GM21576 (cell line): ENCODE measurements at regions not wholly inside any gene's neighbourhood (a gene's known extent, or its start where the extent isn't known, plus 50 kb on each side); places are given as distances from the start of the nearest gene placed in this dataset.
"Not testable (repeated sequence)": the region's sequence is repeated elsewhere in the genome, so short reads cannot be mapped to it uniquely, and the experiment has no call there.

Experiments
- ATAC-seq: cut with Tn5 transposase; IDR thresholded peaks from one replicate; pipeline ENCODE4 v1.9.1; 2021; ENCODE audit warnings: mild to moderate bottlenecking, moderate library complexity; ENCODE audit not compliant: unreplicated experiment

DNA sequence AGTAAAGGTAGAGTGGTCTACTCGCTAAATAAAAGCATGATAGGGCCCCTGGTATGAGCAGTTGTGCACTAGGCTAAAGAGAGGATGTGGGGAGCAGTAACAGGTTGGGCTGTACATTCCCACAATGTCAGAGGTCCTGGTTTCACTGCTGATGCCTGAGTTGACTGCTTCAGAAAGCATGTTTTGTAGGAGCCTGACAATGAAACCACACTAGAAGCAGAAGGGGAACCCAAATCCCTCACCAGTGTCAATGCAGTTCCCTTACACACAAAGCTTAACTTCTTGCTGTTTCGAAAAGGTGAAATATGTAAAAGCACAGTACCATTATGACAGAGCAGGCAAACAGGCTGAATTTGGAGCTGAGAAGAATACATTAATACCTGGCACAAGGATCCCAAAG is 291.7 kb upstream of the KYNU start:
- ATAC-seq = peak; percentile 86

DNA sequence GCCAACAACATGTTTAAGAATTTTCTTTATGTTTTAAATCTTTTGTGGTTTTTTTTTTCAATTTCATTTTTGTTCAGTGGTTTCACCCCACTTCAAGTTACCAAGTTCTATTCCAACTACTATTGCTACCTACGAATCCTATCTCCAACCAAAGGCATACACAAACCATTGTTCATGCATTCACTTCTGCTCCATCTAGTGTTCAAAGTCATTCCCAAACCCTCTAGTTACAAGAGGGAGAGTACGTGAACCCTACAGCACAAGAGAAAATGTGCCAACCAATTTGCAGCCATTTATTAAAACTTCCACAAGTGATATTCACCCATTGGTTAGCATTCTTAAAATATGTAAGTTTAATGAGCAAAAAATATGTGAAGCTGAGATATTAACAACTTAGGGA is 295.1 kb upstream of the KYNU start:
- ATAC-seq = no peak

DNA sequence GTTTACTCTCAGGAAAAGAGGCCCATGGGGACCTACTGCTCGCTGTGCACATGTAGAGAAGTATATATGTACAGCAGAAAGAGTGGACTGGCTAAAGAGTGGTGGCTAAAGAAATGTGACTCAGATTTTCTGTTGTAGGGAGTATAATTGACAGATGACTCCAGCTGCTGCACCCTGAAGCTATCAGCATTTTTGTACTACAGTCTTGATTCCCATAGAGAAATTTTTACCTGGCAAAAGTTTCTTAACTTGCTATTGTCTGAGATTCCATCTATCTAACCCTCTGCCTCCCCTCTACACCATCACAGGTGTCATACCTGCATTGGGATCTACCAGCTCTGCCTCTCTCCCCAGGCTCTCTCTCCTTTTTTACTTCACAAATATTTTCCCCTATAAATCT is 296.0 kb upstream of the KYNU start:
- ATAC-seq = no peak

DNA sequence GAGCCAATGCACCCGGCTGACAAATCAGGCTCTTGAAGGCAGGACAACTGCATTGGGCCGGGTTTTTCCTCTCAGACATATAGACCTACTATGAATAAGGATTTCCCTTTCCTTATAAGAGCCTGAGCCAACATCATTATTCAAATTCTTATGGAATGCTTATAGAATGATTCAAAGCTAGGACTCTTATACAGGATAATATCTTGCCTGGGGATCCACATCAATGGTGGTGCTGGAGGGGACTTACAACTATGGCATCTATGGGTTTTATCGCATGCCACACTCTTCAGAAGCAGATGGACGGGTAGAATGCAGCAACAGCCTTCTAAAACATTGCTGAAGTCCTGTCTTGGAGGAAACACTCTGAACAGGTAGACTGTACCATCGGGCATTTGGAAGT is 296.8 kb upstream of the KYNU start:
- ATAC-seq = no peak

DNA sequence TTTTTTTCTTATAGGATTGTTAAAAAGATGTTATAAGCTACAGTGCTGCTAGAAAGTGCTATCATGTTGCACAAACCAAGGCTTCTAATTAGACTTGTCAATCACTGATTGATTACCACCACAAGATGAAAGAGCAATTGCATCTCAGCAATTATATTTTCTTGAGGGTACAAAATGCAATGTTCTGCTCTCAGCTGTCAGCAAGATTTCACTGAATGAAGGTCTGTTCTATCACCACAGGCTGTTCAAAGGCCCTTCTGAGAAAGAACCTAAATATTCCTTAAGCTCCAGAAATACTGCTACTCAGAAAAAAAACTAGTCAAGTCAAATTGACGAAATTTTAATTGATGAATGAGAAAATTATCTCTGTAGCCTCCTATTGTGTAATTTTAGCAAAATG is 301.9 kb upstream of the KYNU start:
- no peak for ATAC-seq

DNA sequence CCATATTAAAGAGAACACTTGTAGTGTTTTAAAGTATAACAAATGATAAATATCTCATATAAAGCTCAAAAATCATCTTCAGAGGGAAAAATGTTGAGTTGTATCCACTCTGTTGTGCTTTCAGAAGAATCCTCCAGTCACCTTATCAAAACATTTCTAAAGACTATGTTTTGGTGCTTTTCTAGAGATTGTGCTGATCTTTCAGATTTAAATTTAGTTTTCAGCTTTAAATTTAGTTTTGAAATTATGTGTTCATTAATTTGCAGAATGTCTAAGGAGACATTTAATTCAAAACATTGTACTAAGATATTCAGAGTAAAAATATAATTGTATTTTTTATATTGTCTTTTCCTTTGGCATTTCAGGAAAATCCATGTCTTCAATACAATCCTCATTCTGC is 303.1 kb upstream of the KYNU start:
- no peak for ATAC-seq

DNA sequence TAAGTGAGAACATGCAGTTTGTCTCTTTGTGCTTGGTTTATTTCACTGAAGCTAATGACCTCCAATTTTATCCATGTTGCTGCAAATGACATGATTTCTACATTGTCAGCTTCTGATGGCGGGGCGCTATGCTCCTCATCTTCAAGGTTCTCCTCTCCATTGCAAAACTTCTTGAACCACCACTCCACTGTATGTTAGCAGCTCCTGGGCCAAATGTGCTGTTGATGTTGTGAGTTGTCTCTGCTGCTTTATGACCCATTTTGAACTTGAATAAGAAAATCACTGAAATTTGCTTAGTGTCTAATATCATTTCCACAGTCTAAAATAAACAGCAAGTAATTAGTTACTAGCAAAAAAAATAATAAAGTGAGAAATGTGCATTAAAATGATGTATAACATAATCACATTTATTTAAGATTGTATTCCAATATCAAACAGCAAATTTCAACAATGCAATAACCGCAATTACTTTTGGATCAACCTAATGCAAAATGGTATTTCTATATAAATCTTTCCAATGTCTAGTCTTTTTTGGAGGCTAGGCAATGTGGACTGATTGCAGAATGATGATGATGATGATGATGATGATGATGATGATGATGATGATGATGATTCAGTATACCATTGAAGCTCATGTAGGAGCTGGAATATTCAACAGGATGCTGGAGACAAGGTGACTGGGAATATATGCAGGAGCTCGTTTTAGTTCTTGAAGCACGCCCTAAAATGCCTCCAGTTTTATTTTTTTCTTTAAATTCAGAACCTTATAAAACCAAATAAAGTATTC is 304.9 kb upstream of the KYNU start:
- ATAC-seq = no peak

DNA sequence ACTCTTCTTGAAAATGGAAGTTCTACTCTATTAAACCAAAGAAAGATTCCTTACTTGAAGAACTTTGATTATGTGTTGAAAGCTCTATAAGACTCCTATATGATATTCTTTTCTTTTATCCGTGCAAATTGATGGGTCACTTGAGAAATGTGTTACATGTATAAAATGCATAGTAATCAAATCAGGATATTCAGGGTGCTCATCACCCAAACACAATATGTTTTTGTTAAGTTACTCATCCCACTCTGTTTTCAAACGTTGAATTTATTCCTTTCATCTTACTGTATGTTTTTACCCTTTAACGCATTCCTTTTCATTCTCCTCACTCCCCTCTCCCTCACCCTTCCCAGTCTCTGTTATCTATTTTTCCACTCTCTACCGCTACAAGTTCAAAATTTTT is 305.5 kb upstream of the KYNU start:
- ATAC-seq = no peak

DNA sequence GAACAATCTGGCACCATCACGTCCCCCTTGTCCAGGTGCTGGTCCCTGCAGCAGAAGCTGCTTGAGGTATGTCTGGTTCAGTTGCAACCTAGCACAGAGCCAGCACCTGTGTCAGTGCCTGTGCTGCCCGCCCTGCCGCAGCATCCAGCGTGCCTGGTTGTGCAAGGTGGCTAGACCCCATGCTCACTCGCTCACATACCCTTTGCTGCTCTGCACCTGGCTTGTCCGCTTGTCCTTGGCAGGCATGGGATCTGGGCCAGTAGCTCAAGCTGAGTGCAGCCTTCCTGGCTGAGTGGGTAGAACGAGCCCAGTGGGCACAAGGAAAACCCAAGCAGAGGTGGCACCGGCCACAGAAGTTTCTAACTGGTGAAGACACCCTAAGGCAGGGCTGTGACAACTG is 314.6 kb upstream of the KYNU start:
- ATAC-seq = no peak

DNA sequence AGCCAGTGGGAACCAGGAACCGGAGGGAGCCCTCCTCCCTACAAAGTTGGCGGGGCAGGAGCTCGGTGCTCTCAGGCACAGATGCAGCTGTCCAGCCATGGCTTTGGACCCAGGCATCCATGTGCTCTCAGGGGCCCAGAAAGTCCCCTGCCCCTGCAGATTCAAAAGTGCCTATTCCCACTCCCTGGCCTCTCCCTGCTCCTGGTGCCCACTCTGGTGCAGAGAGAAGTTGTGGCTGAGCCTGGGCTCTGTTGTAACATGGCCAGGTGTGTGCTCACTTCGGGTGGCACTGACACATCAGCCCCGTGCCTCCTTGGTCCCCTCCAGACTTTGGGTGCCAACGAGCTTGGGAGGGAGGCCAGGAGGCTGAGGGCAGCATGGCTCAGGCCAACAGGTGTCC is 315.8 kb upstream of the KYNU start:
- ATAC-seq = no peak

DNA sequence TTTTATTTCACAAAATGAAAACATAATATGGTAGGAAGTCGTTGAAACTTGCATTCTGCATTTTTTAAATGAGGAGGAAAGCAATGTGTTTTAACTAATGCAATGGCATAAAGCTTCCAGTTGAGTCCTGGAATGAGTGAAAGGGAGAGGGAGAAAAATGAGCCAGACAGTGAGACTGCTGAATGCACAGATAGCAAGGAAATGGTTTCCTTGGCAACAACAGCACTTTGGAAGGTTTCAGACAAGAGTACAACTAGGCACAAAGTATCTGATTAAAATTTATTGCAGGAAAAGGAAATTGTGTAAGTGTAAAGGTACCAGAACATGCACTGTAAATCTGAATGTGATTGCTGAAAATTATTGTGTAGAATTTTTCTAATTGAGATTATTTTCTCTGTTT is 320.1 kb upstream of the KYNU start:
- ATAC-seq = no peak

DNA sequence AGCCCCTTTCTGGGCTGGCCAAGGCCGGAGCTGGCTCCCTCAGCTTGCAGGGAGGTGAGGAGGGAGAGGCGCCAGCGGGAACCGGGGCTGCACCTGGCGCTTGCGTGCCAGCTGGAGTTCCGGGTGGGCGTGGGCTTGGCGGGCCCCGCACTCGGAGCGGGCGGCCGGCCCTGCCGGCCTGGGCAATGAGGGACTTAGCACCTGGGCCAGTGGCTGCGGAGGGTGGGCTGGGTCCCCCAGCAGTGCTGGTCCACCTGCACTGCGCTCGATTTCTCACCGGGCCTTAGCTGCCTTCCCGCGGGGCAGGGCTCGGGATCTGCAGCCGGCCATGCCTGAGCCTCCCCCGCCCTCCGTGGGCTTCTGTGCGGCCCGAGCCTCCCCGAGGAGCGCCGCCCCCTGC is 331.5 kb upstream of the KYNU start:
- not testable (repeated sequence) for ATAC-seq

DNA sequence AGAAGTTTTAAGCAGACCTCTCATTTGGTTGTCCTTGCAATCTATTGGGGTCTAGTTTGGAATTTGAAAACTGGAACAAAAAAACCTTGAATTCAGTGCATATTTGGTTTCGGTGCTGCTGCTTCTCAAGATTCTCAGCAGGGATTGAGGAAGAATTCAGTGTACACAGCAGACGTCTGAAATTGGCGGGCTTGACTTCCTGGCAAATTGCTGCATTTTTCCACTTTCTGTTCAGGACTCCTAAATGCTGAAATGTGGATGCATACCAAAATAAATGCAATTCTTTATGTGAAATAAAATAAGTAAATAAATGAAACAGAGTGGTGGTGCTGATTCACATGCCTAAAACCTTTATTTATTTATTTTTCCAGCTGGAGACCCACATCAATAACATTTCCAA is 332.4 kb upstream of the KYNU start:
- no peak for ATAC-seq

DNA sequence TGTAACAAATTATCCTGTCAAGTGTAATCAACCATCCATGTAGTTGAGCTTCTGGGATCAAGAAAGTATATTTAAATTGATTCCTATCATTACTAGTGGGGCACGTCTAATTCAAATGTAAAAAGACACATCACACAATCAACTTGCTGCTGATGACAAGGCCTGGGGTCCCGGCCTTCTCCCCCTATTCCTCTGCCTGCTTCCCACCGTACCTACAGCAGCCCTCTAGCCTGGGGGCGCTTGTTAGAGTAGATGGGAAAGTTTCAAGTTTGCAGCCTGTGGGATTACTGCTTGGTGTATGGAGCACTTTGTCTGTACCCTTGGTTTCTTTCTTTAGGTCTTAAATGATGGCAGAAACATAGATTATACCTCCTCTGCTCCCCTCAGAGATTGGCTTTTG is 333.3 kb upstream of the KYNU start:
- ATAC-seq = no peak

DNA sequence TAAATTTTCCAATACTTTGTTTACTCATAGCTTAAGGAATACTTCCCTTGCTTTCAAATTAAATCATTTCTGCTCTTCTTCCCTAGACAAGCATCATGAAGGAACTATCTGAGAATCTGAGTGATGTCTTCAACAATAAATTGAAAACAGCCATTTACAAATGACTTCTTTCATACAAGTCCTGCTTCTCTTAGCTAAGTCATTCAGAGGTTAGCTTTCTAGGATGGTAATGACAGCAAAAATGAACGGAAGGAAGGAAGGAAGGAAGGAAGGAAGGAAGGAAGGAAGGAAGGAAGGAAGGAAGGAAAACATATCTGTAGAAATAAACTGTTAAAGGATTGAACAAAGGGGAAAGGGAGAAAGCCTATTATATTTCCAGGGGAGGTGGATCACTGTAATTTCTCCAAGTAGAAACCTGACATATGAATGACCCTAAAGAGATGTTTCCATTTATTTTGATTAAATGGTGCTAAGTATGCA is 335.0 kb upstream of the KYNU start:
- ATAC-seq = no peak

DNA sequence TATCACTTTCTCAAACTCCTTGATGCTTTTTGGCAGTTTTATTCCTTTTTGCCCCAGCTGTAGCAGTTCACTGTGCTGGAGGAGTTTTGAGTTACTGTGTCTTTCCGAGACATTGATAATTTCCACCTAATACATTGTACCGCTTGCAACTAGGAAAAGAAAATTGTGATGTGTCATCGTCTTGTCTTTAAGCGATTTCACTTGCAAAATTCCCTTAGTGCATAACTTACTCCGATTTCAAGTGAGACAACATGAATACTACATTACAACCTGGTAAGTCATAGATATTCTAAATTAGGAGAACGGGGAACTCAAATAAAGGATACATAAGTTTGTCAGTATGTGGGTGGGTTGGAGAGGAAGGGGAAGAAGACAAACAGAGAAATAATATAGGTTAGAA is 340.5 kb upstream of the KYNU start:
- no peak for ATAC-seq

DNA sequence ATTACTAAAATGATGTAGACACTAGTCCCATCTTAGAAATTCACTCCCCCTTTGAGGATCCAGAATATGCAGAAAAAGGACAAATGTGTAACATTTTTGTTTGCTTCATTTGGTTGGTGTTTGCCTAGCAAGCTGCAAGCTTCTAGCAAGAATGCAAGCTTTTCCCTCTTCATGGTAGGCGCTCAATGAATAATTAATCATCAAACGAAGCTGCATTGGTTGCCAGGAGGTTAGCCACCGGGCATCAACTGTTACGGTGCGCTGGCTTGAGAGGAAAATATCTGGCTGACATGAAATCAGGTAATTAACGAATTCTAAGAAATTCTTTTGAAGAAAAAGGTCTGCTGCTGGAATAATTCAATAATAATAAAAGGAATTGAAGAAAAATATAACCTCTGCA is 341.0 kb upstream of the KYNU start:
- ATAC-seq = no peak

DNA sequence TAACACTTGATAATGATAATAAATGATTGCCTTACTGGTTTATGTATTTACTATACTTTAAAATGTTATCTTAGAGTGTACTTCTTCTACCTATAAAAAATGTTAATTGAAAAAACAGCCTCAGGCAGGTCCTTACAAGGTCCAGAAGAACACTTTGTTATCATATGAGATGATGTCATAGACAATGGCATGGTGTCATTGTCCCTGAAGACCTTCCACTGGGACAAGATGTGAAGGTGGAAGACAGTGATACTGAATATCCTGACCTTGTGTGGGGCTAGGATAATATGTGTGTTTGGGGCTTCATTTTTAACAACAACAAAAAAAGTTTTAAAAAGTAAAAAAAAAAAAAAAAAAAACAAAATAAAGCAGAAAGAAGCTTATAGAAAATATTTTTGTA is 342.2 kb upstream of the KYNU start:
- ATAC-seq = no peak

DNA sequence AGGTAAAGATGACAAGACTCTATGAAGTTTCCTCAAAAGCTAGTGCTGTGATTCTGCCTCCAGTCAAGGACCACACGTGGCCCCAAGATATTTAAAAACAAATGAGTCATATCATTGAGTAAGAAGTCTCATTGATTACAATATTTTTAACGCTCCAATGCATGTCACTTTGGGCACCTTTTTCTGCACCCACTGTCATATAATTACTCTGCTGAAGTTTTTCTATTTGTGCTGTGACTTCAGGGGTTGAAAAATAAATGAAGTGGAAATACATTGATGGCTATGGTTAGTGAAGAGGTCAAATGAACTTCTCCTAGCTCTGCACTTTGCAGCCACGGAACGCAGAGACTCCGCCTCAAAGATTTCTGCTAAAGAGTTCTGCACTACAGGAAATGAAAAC is 344.3 kb upstream of the KYNU start:
- no peak for ATAC-seq

DNA sequence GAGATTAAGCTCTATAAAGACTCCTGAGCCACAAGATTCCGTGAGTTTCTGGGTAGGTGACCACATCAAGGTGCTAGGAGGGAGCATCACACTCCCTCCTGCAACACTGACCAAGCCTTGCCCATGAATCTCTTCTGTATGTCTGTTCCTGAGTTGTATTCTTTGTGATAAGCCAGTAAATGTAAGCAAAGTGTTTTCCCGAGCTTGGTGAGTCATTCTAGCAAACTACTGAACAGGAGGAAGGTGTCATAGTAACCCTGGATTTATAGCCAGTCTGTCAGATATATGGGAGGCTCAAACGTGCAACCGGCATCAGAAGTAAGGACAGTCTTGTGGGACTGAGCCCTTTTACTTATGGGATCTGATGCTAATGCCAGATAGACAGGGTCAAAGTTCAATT is 346.1 kb upstream of the KYNU start:
- no peak for ATAC-seq

DNA sequence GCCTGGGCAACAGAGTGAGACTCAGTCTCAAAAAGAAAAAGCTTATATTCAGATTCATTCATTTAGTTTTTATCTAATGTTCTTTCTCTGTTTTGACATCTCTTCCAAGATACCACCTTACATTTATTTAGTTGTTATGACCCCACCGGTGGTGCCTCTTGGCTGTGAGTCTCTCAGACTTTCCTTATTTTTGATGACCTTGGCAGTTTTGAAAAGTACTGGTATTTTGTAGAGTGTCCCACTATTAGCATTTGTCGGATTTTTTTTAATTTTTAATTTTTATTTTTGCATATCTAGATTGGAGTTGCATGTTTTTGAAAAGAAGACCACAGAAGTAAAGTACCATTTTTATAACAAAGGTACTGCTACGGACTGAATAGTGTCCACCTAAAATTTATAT is 351.7 kb upstream of the KYNU start:
- ATAC-seq = no peak

DNA sequence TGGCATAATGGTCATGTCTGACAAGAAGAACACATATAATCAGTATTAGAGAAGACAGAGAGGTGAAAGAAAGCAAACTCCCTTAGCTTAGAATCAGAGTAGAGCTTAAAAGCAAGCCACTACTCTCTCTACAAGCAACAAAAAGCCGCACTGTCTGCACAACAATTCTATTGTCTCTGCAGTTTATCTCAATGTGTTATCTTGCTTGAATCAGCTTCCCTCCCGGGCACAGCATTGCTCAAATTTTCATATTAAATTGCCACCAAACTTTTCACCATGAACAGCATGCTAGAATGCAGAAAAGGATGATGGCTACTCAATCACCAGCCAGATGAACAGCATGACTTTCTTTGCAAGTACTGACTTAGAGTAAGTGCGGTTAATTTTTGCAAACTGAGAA is 356.0 kb upstream of the KYNU start:
- ATAC-seq = no peak

DNA sequence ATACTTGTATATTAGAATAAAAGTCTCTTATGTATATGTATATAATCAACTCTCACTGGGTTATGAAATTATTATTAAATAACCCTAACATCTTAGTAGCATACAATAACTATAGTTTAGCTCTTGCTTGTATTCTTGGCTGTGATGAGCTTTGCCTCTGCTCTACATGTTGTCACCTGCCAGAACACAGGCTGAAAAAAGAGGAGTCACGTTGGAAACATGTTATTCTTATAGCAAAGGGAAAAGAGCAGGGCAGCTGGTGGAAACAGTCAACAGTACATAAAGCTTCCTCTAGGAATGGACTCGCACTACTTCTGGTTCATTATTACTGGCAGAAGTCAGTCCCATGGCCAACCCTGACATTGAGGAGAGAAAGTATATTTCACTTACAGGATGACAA is 362.0 kb upstream of the KYNU start:
- no peak for ATAC-seq
